HepG2 (cell line): ENCODE measurements at regions not wholly inside any gene's neighbourhood (a gene's known extent, or its start where the extent isn't known, plus 50 kb on each side); places are given as distances from the start of the nearest gene placed in this dataset.

ENCODE experiments used
- ATAC-seq: fragments of 200-7000 bp; cut with Tn5 transposase; 3 replicates; pipeline ENCODE4 v1.9.1; 2020; ENCODE audit warnings: mild to moderate bottlenecking, moderate library complexity
- BruUV-seq: library from RNA; stranded (reverse); fragments of 400-500 nt; replicated peaks from 2 replicates; lab custom pipeline; 2021; lab: Mats Ljungman, UMichigan
- CTCF ChIA-PET: fragments of 300-600 bp; formaldehyde crosslinking; extraction: SDS; loops from one replicate; lab custom pipeline; 2021; ENCODE audit warnings: low total read pairs, inconsistent platforms, low intra/inter-chr PET ratio; lab: Yijun Ruan, JAX
- POLR2A ChIA-PET: fragments of 350-600 bp; sonication (Branson Sonifier 250); formaldehyde crosslinking; loops from one replicate; lab custom pipeline; 2020; ENCODE audit warnings: antibody characterized with exemption, inconsistent platforms; lab: Yijun Ruan, JAX
- DNase-seq: peaks from one replicate; pipeline ENCODE4 v3.0.0-alpha.2; 2015; ENCODE audit warnings: low spot score
- FAIRE-seq: peaks from 3 replicates; lab custom pipeline; 2011; peaks lifted over from hg19 to GRCh38; lab: Jason Lieb, UNC
- H2AFZ ChIP-seq: one replicate; pipeline ENCODE4 v1.6.1; 2011; ENCODE audit warnings: low read length, inconsistent platforms
- H3K27ac ChIP-seq: fragments of 300-600 bp; 3 replicates; pipeline ENCODE4 v1.8.0; 2011; ENCODE audit warnings: mixed run types, mild to moderate bottlenecking, mixed read lengths, low read length, inconsistent platforms; ENCODE audit not compliant: insufficient read depth; ENCODE audit errors: extremely low read length
- H3K27me3 ChIP-seq, 2 experiments: fragments of 200-600 bp in 1 of 2; 2 replicates in 1 of 2; 3 replicates in 1 of 2; pipeline versions ENCODE4 v1.6.0 to v1.8.0; 2011; ENCODE audit warnings: low read length in 2 of 2, mild to moderate bottlenecking in 2 of 2, moderate library complexity in 2 of 2, inconsistent platforms in 1 of 2; ENCODE audit not compliant: insufficient read depth in 2 of 2, control insufficient read depth in 1 of 2
- H3K36me3 ChIP-seq, 2 experiments: fragments of 200-600 bp in 1 of 2; replicated peaks in 1 of 2; 2 replicates in 1 of 2; 3 replicates in 1 of 2; pipeline versions ENCODE4 v1.5.1 to v1.8.0; 2011; ENCODE audit warnings: low read length in 2 of 2, inconsistent platforms in 1 of 2; ENCODE audit not compliant: insufficient read depth in 2 of 2, control insufficient read depth in 1 of 2
- H3K4me1 ChIP-seq: 2 replicates; pipeline ENCODE4 v1.5.1; 2012; ENCODE audit warnings: low read length, inconsistent platforms; ENCODE audit not compliant: insufficient read depth
- H3K4me2 ChIP-seq: 2 replicates; pipeline ENCODE4 v1.6.0; 2011; ENCODE audit warnings: low read depth, low read length, inconsistent platforms
- H3K4me3 ChIP-seq, 3 experiments: fragments of 200-600 bp in 1 of 3; sonication (generic), shearing (Covaris generic) in 1 of 3; replicated peaks in 1 of 3; 2 replicates each; pipeline ENCODE4 v1.5.1; 2011 to 2016; ENCODE audit warnings: low read length in 3 of 3, inconsistent platforms in 2 of 3, low read depth in 2 of 3, mild to moderate bottlenecking in 2 of 3, control low read depth in 1 of 3, mixed read lengths in 1 of 3; ENCODE audit not compliant: insufficient read depth in 1 of 3
- H3K79me2 ChIP-seq: one replicate; pipeline ENCODE4 v1.6.1; 2011; ENCODE audit warnings: low read length, inconsistent platforms; ENCODE audit not compliant: insufficient read depth
- H3K9ac ChIP-seq: 2 replicates; pipeline ENCODE4 v1.6.0; 2011; ENCODE audit warnings: mild to moderate bottlenecking, low read depth, low read length, inconsistent platforms; ENCODE audit not compliant: insufficient read depth
- H3K9me3 ChIP-seq: 2 replicates; pipeline ENCODE4 v1.5.1; 2012; ENCODE audit warnings: mild to moderate bottlenecking, low read length
- H4K20me1 ChIP-seq: 2 replicates; pipeline ENCODE4 v1.6.0; 2011; ENCODE audit warnings: inconsistent platforms, mild to moderate bottlenecking, low read length, moderate library complexity; ENCODE audit not compliant: insufficient read depth
- ADNP ChIP-seq: sonication (generic); formaldehyde crosslinking; IDR thresholded peaks from 2 replicates; pipeline ENCODE4 v1.4.0; 2020; ENCODE audit warnings: missing genetic modification reagents
- AGO2 ChIP-seq: fragments of 200-400 bp; formaldehyde crosslinking; optimal IDR thresholded peaks from 2 replicates; pipeline ENCODE3; 2017; ENCODE audit warnings: mild to moderate bottlenecking, low read depth, low read length, moderate library complexity
- ELF4 ChIP-seq: sonication (generic); formaldehyde crosslinking; IDR thresholded peaks from 2 replicates; pipeline ENCODE4 v1.5.0; 2020; ENCODE audit warnings: missing genetic modification reagents, mild to moderate bottlenecking, moderate library complexity, borderline replicate concordance
- HMGXB4 ChIP-seq, 2 experiments: sonication (generic) in 1 of 2; formaldehyde crosslinking in 1 of 2; IDR thresholded peaks; 2 replicates each; pipeline versions ENCODE4 v1.4.0 to v1.6.1; 2018 to 2020; ENCODE audit warnings: missing genetic modification reagents in 2 of 2, borderline replicate concordance in 1 of 2, low read depth in 1 of 2, mild to moderate bottlenecking in 1 of 2, missing biosample characterization in 1 of 2
- MED8 ChIP-seq: sonication (generic); formaldehyde crosslinking; IDR thresholded peaks from 2 replicates; pipeline ENCODE4 v1.8.1; 2023; ENCODE audit warnings: mild to moderate bottlenecking, missing genetic modification reagents; ENCODE audit not compliant: insufficient replicate concordance
- MXD1 ChIP-seq: sonication (generic); formaldehyde crosslinking; IDR thresholded peaks from 2 replicates; pipeline ENCODE4 v1.4.0; 2020; ENCODE audit warnings: mild to moderate bottlenecking, missing genetic modification reagents
- NPAS2 ChIP-seq: sonication (generic); formaldehyde crosslinking; IDR thresholded peaks from 2 replicates; pipeline ENCODE4 v1.8.0; 2022; ENCODE audit warnings: mild to moderate bottlenecking, missing genetic modification reagents, borderline replicate concordance
- PAWR ChIP-seq: sonication (generic); formaldehyde crosslinking; IDR thresholded peaks from 2 replicates; pipeline ENCODE4 v1.4.0; 2020; ENCODE audit warnings: missing genetic modification reagents, mild to moderate bottlenecking, borderline replicate concordance
- PHB2 ChIP-seq: fragments of 450-650 bp; IDR thresholded peaks from 2 replicates; pipeline ENCODE4 v1.6.1; 2018; ENCODE audit not compliant: partially characterized antibody
- RBAK ChIP-seq: sonication (generic); formaldehyde crosslinking; IDR thresholded peaks from 2 replicates; pipeline ENCODE4 v1.5.1; 2020; ENCODE audit warnings: mild to moderate bottlenecking, missing genetic modification reagents
- SP140L ChIP-seq: sonication (generic); formaldehyde crosslinking; IDR thresholded peaks from 2 replicates; pipeline ENCODE4 v1.4.0; 2020; ENCODE audit warnings: missing genetic modification reagents, borderline replicate concordance
- ZFAT ChIP-seq: sonication (generic); formaldehyde crosslinking; conservative IDR thresholded peaks from 2 replicates; pipeline ENCODE4 v1.8.1; 2023; ENCODE audit warnings: missing genetic modification reagents, inconsistent platforms
- ZNF24 ChIP-seq: fragments of 450-650 bp; IDR thresholded peaks from 2 replicates; pipeline ENCODE4 v1.6.1; 2017; ENCODE audit warnings: antibody characterized with exemption, mild to moderate bottlenecking
- ZNF337 ChIP-seq: sonication (generic); formaldehyde crosslinking; IDR thresholded peaks from 2 replicates; pipeline ENCODE4 v1.5.1; 2020; ENCODE audit warnings: missing genetic modification reagents, low read depth, mild to moderate bottlenecking, borderline replicate concordance
- ZNF672 ChIP-seq: sonication (generic); formaldehyde crosslinking; IDR thresholded peaks from 2 replicates; pipeline ENCODE4 v1.8.1; 2022; ENCODE audit warnings: missing genetic modification reagents
- ZNF781 ChIP-seq: sonication (generic); formaldehyde crosslinking; IDR thresholded peaks from 2 replicates; pipeline ENCODE4 v1.5.1; 2020; ENCODE audit warnings: borderline replicate concordance, mild to moderate bottlenecking, missing genetic modification reagents; ENCODE audit errors: not compliant biosample characterization
- ZNF790 ChIP-seq: sonication (generic); formaldehyde crosslinking; IDR thresholded peaks from 2 replicates; pipeline ENCODE4 v1.8.0; 2022; ENCODE audit warnings: missing genetic modification reagents, mild to moderate bottlenecking, borderline replicate concordance
- ZNF850 ChIP-seq: sonication (generic); formaldehyde crosslinking; conservative IDR thresholded peaks from 2 replicates; pipeline ENCODE4 v1.9.0; 2021; ENCODE audit warnings: mild to moderate bottlenecking, missing genetic modification reagents
- WGBS: methylation state at CpG from one replicate; pipeline ENCODE4 v1.1.6; 2017; ENCODE audit warnings: low lambda C conversion rate; 5-methylcytosine and 5-hydroxymethylcytosine counted together
- in situ Hi-C: cut with HindIII; loops from 2 replicates; pipeline ENCODE4 v1.10.0; 2017; ENCODE audit warnings: low pct_unique_long_range_greater_than_20kb; ENCODE audit not compliant: extremely low pct_ligation_motif_present
- intact Hi-C: fragments of 100-400 bp; cut with micrococcal nuclease; formaldehyde crosslinking; loops from one replicate; pipeline ENCODE4 v1.10.0; 2022; ENCODE audit not compliant: unreplicated experiment

- H3K79me2 ChIP-seq: no peaks in the 10 kb centered on the region
- ChIA-PET CTCF (no interaction called here), POLR2A (no interaction called here)
- no peak for FAIRE-seq
- H3K9ac ChIP-seq: no peak overlapping the region
- no peak overlapping the region for H3K4me3 ChIP-seq
- no peak overlapping the region for H2AFZ ChIP-seq
- H3K4me2 ChIP-seq: no peak overlapping the region
- no peaks in the 10 kb centered on the region for H3K4me1 ChIP-seq
- no peak for TF ChIP-seq ZNF790 (CRISPR knock-in tag)
- TF ChIP-seq ZNF24: no peak
- TF ChIP-seq PHB2: no peak
- TF ChIP-seq MXD1 (CRISPR knock-in tag): no peak
- no peak for TF ChIP-seq ZFAT (CRISPR knock-in tag)
- no peak for TF ChIP-seq NPAS2 (CRISPR knock-in tag)
- TF ChIP-seq RBAK (CRISPR knock-in tag): no peak
- no peak for TF ChIP-seq ZNF337
- no peak for TF ChIP-seq HMGXB4 (CRISPR knock-in tag; IDR thresholded peaks at IDR 0.05; ENCODE audit: borderline replicate concordance in 1 of 2, low read depth in 1 of 2)
- no peak for TF ChIP-seq ZNF672 (CRISPR knock-in tag)
- no peak for TF ChIP-seq ELF4
- no peak for TF ChIP-seq SP140L (CRISPR knock-in tag)
- no peak for TF ChIP-seq PAWR
- no peak for TF ChIP-seq ADNP
- no peak for TF ChIP-seq ZNF850 (CRISPR knock-in tag)
- no peak for TF ChIP-seq MED8
- TF ChIP-seq ZNF781 (CRISPR knock-in tag): no peak
- no peak for TF ChIP-seq AGO2
- H3K27me3 ChIP-seq: peaks cover 3 to 36% of the 10 kb centered on the region in 2 experiments; a peak in 3 of 5 replicates
- H3K9me3 ChIP-seq: no peaks in the 10 kb centered on the region
- no peak for ATAC-seq
- no peak for DNase-seq
- intact Hi-C loops: no loop called here
- in situ Hi-C loops: no loop called here
- H4K20me1 ChIP-seq: no peaks in the 10 kb centered on the region
- 20% methylated on average over 12 of the region's 12 CpGs for WGBS
- H3K27ac ChIP-seq: no peak overlapping the region
- H3K36me3 ChIP-seq: no peaks in the 10 kb centered on the region
- BruUV-seq: no TSS peak
These were observed 304.3 kb upstream of the PITRM1 start for GRCh38 chr10:3476640-3477448.
